DOHH2 (cell line): ENCODE measurements at regions not wholly inside any gene's neighbourhood (a gene's known extent, or its start where the extent isn't known, plus 50 kb on each side); places are given as distances from the start of the nearest gene placed in this dataset.

ENCODE experiments used
- H3F3A ChIP-seq: fragments of 200-600 bp; sonication (generic), shearing (Covaris generic); 2 replicates; pipeline ENCODE4 v1.6.0; 2016; ENCODE audit warnings: antibody characterized with exemption, mild to moderate bottlenecking; ENCODE audit not compliant: control insufficient read depth, insufficient read depth
- H3K27ac ChIP-seq: fragments of 200-600 bp; sonication (generic); 2 replicates; pipeline ENCODE4 v1.5.1; 2014; ENCODE audit warnings: low read depth, mild to moderate bottlenecking, low read length, moderate library complexity
- H3K27me3 ChIP-seq: fragments of 200-600 bp; sonication (generic); 2 replicates; pipeline ENCODE4 v1.6.1; 2014; ENCODE audit warnings: mild to moderate bottlenecking, low read length, mixed read lengths; ENCODE audit not compliant: control insufficient read depth
- H3K36me3 ChIP-seq: fragments of 200-600 bp; sonication (generic); 2 replicates; pipeline ENCODE4 v1.6.1; 2014; ENCODE audit warnings: mild to moderate bottlenecking, low read length, moderate library complexity, mixed read lengths; ENCODE audit not compliant: control insufficient read depth
- H3K4me1 ChIP-seq: fragments of 200-600 bp; sonication (generic); 2 replicates; pipeline ENCODE4 v1.6.1; 2014; ENCODE audit warnings: mild to moderate bottlenecking, low read length, mixed read lengths; ENCODE audit not compliant: control insufficient read depth
- H3K4me2 ChIP-seq: fragments of 200-600 bp; sonication (generic); 2 replicates; pipeline ENCODE4 v1.6.0; 2014; ENCODE audit warnings: mild to moderate bottlenecking, low read length, moderate library complexity
- H3K4me3 ChIP-seq: fragments of 200-600 bp; sonication (generic); 2 replicates; pipeline ENCODE4 v1.5.1; 2014; ENCODE audit warnings: mild to moderate bottlenecking, low read length, mixed read lengths
- H3K79me2 ChIP-seq: fragments of 200-600 bp; sonication (generic); 2 replicates; pipeline ENCODE4 v1.6.1; 2014; ENCODE audit warnings: mild to moderate bottlenecking, low read length, mixed read lengths; ENCODE audit not compliant: control insufficient read depth
- H3K9me2 ChIP-seq: fragments of 200-600 bp; sonication (generic); replicated peaks from 2 replicates; pipeline ENCODE4 v1.6.1; 2014; ENCODE audit warnings: mild to moderate bottlenecking, low read length, mixed read lengths; ENCODE audit not compliant: control insufficient read depth
- H3K9me3 ChIP-seq: fragments of 200-600 bp; sonication (generic); 2 replicates; pipeline ENCODE4 v1.6.1; 2014; ENCODE audit warnings: antibody characterized with exemption, low read length, mixed read lengths; ENCODE audit not compliant: control insufficient read depth, insufficient read depth
- H4K20me1 ChIP-seq: fragments of 200-600 bp; sonication (generic); 2 replicates; pipeline ENCODE4 v1.6.0; 2014; ENCODE audit warnings: low read depth, mild to moderate bottlenecking, antibody characterized with exemption, low read length, moderate library complexity; ENCODE audit not compliant: control insufficient read depth, insufficient read depth
- CTCF ChIP-seq: fragments of 200-600 bp; sonication (generic); IDR thresholded peaks from one replicate; pipeline ENCODE4 v1.5.1; 2014; ENCODE audit warnings: antibody characterized with exemption, mild to moderate bottlenecking, low read depth, low read length; ENCODE audit not compliant: poor library complexity, severe bottlenecking
- EZH2phosphoT487 ChIP-seq: fragments of 200-600 bp; sonication (generic); IDR thresholded peaks from 2 replicates; pipeline ENCODE4 v1.6.1; 2017; ENCODE audit warnings: borderline replicate concordance, mild to moderate bottlenecking, antibody characterized with exemption, low read length, moderate library complexity, mixed read lengths

GRCh38 chr6:168979254-168979653 lies 274.4 kb downstream of the THBS2 start:
- H3K27me3 ChIP-seq = no peaks in the 10 kb centered on the region
- H3K79me2 ChIP-seq = no peaks in the 10 kb centered on the region
- no peak overlapping the region for H3K4me2 ChIP-seq
- no peaks in the 10 kb centered on the region for H3K36me3 ChIP-seq
- no peaks in the 10 kb centered on the region for H3F3A ChIP-seq
- H3K9me3 ChIP-seq = no peaks in the 10 kb centered on the region
- H3K9me2 ChIP-seq = no peaks in the 10 kb centered on the region
- TF ChIP-seq EZH2phosphoT487 (no peak), CTCF (no peak)
- no peaks in the 10 kb centered on the region for H3K4me1 ChIP-seq
- H3K4me3 ChIP-seq = no peak overlapping the region
- no peaks in the 10 kb centered on the region for H4K20me1 ChIP-seq
- H3K27ac ChIP-seq = no peak overlapping the region

DNA sequence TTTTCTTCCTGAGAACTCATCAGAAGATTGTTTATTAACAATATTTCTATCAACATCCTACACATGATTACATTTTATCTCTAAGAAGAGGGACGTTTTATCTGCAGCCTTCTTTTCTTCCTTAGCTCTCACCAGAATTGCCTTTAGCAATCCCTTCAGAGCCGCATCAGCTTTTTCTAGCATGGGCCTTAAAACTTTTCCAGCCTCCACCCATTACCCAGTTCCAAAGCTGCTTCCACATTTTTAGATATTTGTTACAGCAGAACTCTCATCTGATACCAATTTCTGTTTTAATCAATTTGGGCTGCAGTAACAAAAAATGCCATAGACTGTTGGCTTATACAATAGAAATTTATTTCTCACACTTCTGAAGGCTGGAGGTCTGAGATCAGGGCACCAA lies 281.5 kb downstream of the THBS2 start:
- no peaks in the 10 kb centered on the region for H3K36me3 ChIP-seq
- no peaks in the 10 kb centered on the region for H4K20me1 ChIP-seq
- no peaks in the 10 kb centered on the region for H3K9me3 ChIP-seq
- no peak overlapping the region for H3K4me3 ChIP-seq
- H3K4me1 ChIP-seq = no peaks in the 10 kb centered on the region
- no peak overlapping the region for H3K4me2 ChIP-seq
- no peaks in the 10 kb centered on the region for H3K9me2 ChIP-seq
- no peak for TF ChIP-seq CTCF
- no peak for TF ChIP-seq EZH2phosphoT487
- no peaks in the 10 kb centered on the region for H3K27me3 ChIP-seq
- H3F3A ChIP-seq = no peaks in the 10 kb centered on the region
- H3K79me2 ChIP-seq = no peaks in the 10 kb centered on the region
- no peak overlapping the region for H3K27ac ChIP-seq

- no peak for TF ChIP-seq EZH2phosphoT487
- H3K9me3 ChIP-seq = no peaks in the 10 kb centered on the region
- H3K4me3 ChIP-seq = no peak overlapping the region
- H3K4me2 ChIP-seq = no peak overlapping the region
- H4K20me1 ChIP-seq = no peaks in the 10 kb centered on the region
- no peaks in the 10 kb centered on the region for H3F3A ChIP-seq
- no peaks in the 10 kb centered on the region for H3K9me2 ChIP-seq
- no peaks in the 10 kb centered on the region for H3K79me2 ChIP-seq
- H3K27me3 ChIP-seq = no peaks in the 10 kb centered on the region
- H3K36me3 ChIP-seq = no peaks in the 10 kb centered on the region
- no peaks in the 10 kb centered on the region for H3K4me1 ChIP-seq
- H3K27ac ChIP-seq = no peak overlapping the region
Observed at GRCh38 chr6:168971549-168971948, 282.1 kb downstream of the THBS2 start.

DNA sequence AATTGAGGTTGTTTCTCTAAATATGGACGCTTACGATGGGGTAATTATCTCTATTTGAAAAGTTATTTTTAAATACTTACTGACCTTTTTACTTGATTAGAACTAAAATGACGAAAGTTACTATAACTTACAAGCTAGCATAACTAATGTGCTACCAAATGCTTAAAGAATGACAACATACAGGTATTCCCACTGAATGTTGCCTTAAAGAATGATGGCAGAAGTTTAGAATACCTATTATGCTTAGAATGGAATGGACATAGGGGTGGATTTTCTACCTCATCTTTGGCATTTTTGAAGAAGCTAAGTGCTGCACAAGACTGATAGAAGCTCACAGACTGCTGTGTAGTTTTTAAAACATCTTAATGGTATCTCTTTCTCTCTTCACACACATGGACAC lies 284.8 kb downstream of the THBS2 start:
- H3K4me1 ChIP-seq = no peaks in the 10 kb centered on the region
- no peaks in the 10 kb centered on the region for H4K20me1 ChIP-seq
- H3K36me3 ChIP-seq = no peaks in the 10 kb centered on the region
- H3K4me2 ChIP-seq = no peak overlapping the region
- no peaks in the 10 kb centered on the region for H3K9me3 ChIP-seq
- TF ChIP-seq EZH2phosphoT487 = no peak
- TF ChIP-seq CTCF = no peak
- no peak overlapping the region for H3K27ac ChIP-seq
- H3K27me3 ChIP-seq = no peaks in the 10 kb centered on the region
- no peaks in the 10 kb centered on the region for H3K9me2 ChIP-seq
- no peaks in the 10 kb centered on the region for H3F3A ChIP-seq
- no peak overlapping the region for H3K4me3 ChIP-seq
- H3K79me2 ChIP-seq = no peaks in the 10 kb centered on the region
